ENCODE measurements at regions not wholly inside any gene's neighbourhood (a gene's known extent, or its start where the extent isn't known, plus 50 kb on each side); places are given as distances from the start of the nearest gene placed in this dataset.

GRCh38 chr14:101231828-101232227, 328.3 kb upstream of the RTL1 start:
- POLR2A ChIA-PET: no interaction called here

More at GRCh38 chr14:101231828-101232227, 328.3 kb upstream of the RTL1 start:
- Histone ChIP-seq H3K36me3 (ENCODE audit: control insufficient read depth in 1 of 2, insufficient read depth in 2 of 2, low read length in 2 of 2) (no peaks in the 10 kb centered on the region), H3K27me3 (ENCODE audit: insufficient read depth, low read length) (no peaks in the 10 kb centered on the region), H3K4me1 (ENCODE audit: control insufficient read depth in 1 of 2, insufficient read depth in 2 of 2, low read length in 2 of 2) (no peaks in the 10 kb centered on the region), H3K27ac (ENCODE audit: low read depth, low read length) (no peak overlapping the region), H3K9me2 (ENCODE audit: insufficient read depth) (no peaks in the 10 kb centered on the region), H3K9me3 (ENCODE audit: control insufficient read depth in 1 of 2, insufficient read depth in 1 of 2, low read depth in 1 of 2, low read length in 2 of 2) (no peaks in the 10 kb centered on the region), H3K4me3 (replicated peaks in 1 of 2; ENCODE audit: low read depth in 1 of 2, low read length in 2 of 2) (no peak overlapping the region), H3K4me2 (ENCODE audit: low read length) (no peak overlapping the region), H3K9ac (ENCODE audit: low read length) (no peak overlapping the region), H2AFZ (ENCODE audit: low read depth, low read length, poor library complexity, severe bottlenecking) (no peak overlapping the region), H4K20me1 (ENCODE audit: insufficient read depth) (no peaks in the 10 kb centered on the region), H3K79me2 (ENCODE audit: insufficient read depth, low read length) (no peaks in the 10 kb centered on the region)
- RAD21 ChIA-PET (ENCODE audit: low non-redundant PET in 1 of 2, low total read pairs in 2 of 2, uncharacterized antibody in 2 of 2, unreplicated experiment in 2 of 2): no interaction called here
- intact Hi-C loops (cut with micrococcal nuclease): loop anchor here (10.0 kb wide), 1 partner anchor 847 kb away; no protein-coding TSS in a partner anchor
- BruUV-seq (replicated peaks): no TSS peak
- CTCF ChIA-PET: no interaction called here
- ATAC-seq (no peak), DNase-seq (ENCODE audit: low read depth, low spot score) (no peak)
- TF ChIP-seq SP1 (IDR thresholded peaks at IDR 0.05; ENCODE audit: low read depth): no peak
- no peak for TF ChIP-seq FOSL1 (IDR thresholded peaks at IDR 0.05; ENCODE audit: low read depth)
- TF ChIP-seq CBX3 (IDR thresholded peaks at IDR 0.05; ENCODE audit: low read depth): no peak
- TF ChIP-seq CEBPB (IDR thresholded peaks at IDR 0.05; ENCODE audit: low read depth): no peak
- no peak for TF ChIP-seq POLR2AphosphoS5 (IDR thresholded peaks at IDR 0.05; ENCODE audit: low read depth, low read length)
- TF ChIP-seq RAD21 (IDR thresholded peaks at IDR 0.05; ENCODE audit: low read depth): no peak
- TF ChIP-seq, protein P1, sequence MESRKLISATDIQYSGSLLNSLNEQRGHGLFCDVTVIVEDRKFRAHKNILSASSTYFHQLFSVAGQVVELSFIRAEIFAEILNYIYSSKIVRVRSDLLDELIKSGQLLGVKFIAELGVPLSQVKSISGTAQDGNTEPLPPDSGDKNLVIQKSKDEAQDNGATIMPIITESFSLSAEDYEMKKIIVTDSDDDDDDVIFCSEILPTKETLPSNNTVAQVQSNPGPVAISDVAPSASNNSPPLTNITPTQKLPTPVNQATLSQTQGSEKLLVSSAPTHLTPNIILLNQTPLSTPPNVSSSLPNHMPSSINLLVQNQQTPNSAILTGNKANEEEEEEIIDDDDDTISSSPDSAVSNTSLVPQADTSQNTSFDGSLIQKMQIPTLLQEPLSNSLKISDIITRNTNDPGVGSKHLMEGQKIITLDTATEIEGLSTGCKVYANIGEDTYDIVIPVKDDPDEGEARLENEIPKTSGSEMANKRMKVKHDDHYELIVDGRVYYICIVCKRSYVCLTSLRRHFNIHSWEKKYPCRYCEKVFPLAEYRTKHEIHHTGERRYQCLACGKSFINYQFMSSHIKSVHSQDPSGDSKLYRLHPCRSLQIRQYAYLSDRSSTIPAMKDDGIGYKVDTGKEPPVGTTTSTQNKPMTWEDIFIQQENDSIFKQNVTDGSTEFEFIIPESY (IDR thresholded peaks at IDR 0.05; ENCODE audit: extremely low read depth, insufficient replicate concordance, low read length): no peak
- no peak for TF ChIP-seq MAX (IDR thresholded peaks at IDR 0.05)
- no peak for TF ChIP-seq ATF3 (IDR thresholded peaks at IDR 0.05)
- no peak for TF ChIP-seq TCF7L2 (IDR thresholded peaks at IDR 0.05; ENCODE audit: borderline replicate concordance, extremely low read depth, insufficient read depth, insufficient read length)
- no peak for TF ChIP-seq YY1 (IDR thresholded peaks at IDR 0.05; ENCODE audit: extremely low read depth, insufficient replicate concordance, low read depth, low read length)
- TF ChIP-seq SIN3A (IDR thresholded peaks at IDR 0.05; ENCODE audit: low read depth): no peak
- TF ChIP-seq POLR2A (IDR thresholded peaks at IDR 0.05; ENCODE audit: borderline replicate concordance, extremely low read depth, insufficient read depth, insufficient read length): no peak
- TF ChIP-seq ZFX (IDR thresholded peaks at IDR 0.05): no peak
- no peak for TF ChIP-seq EZH2 (IDR thresholded peaks at IDR 0.05)
- no peak for TF ChIP-seq ELF1 (IDR thresholded peaks at IDR 0.05; ENCODE audit: borderline replicate concordance, low read depth)
- TF ChIP-seq JUND (IDR thresholded peaks at IDR 0.05): no peak
- no peak for TF ChIP-seq SRF (IDR thresholded peaks at IDR 0.05; ENCODE audit: low read depth)
